Hematopoietic multipotent progenitor cell treated with erythropoietin and hydrocortisone succinate and interleukin-3 and kit ligand, for 6 days (in vitro differentiated cells): ENCODE measurements at regions not wholly inside any gene's neighbourhood (a gene's known extent, or its start where the extent isn't known, plus 50 kb on each side); places are given as distances from the start of the nearest gene placed in this dataset.
"Not testable (repeated sequence)": the region's sequence is repeated elsewhere in the genome, so short reads cannot be mapped to it uniquely, and the experiment has no call there.

Experiments
- DNase-seq: peaks from one replicate; pipeline ENCODE4 v3.0.0-alpha.2; 2015

- no peak for DNase-seq
Observed at GRCh38 chr15:96053781-96054428, 276.6 kb upstream of the NR2F2 start.

- DNase-seq = no peak
Observed at GRCh38 chr15:96054621-96055020, 275.9 kb upstream of the NR2F2 start.

GRCh38 chr15:96058103-96058851 lies 272.2 kb upstream of the NR2F2 start:
- no peak for DNase-seq

- DNase-seq = not testable (repeated sequence)
Observed at GRCh38 chr15:96058852-96059103, 271.7 kb upstream of the NR2F2 start.

GRCh38 chr15:96060591-96060990 lies 269.9 kb upstream of the NR2F2 start:
- not testable (repeated sequence) for DNase-seq

- DNase-seq = no peak
Observed at GRCh38 chr15:96064351-96064756, 266.1 kb upstream of the NR2F2 start.

- DNase-seq = no peak
Observed at GRCh38 chr15:96066126-96066525, 264.4 kb upstream of the NR2F2 start.

- DNase-seq = peak; percentile 36
Observed at GRCh38 chr15:96066852-96067495, 263.5 kb upstream of the NR2F2 start.

- no peak for DNase-seq
Observed at GRCh38 chr15:96067677-96068076, 262.8 kb upstream of the NR2F2 start.

- no peak for DNase-seq
Observed at GRCh38 chr15:96068897-96069296, 261.6 kb upstream of the NR2F2 start.

GRCh38 chr15:96070636-96071035 lies 259.9 kb upstream of the NR2F2 start:
- no peak for DNase-seq

GRCh38 chr15:96072821-96073220 lies 257.7 kb upstream of the NR2F2 start:
- DNase-seq = no peak

- DNase-seq = no peak
Observed at GRCh38 chr15:96073908-96074307, 256.6 kb upstream of the NR2F2 start.

GRCh38 chr15:96075895-96076294 lies 254.6 kb upstream of the NR2F2 start:
- DNase-seq = no peak

- no peak for DNase-seq
Observed at GRCh38 chr15:96076350-96076749, 254.2 kb upstream of the NR2F2 start.

GRCh38 chr15:96079041-96079440 lies 251.5 kb upstream of the NR2F2 start:
- no peak for DNase-seq

GRCh38 chr15:96079882-96080281 lies 250.6 kb upstream of the NR2F2 start:
- no peak for DNase-seq

- DNase-seq = no peak
Observed at GRCh38 chr15:96086164-96086563, 244.3 kb upstream of the NR2F2 start.

- no peak for DNase-seq
Observed at GRCh38 chr15:96087180-96087884, 243.2 kb upstream of the NR2F2 start.

GRCh38 chr15:96088650-96089049 lies 241.8 kb upstream of the NR2F2 start:
- DNase-seq = no peak

GRCh38 chr15:96089405-96090058 lies 241.0 kb upstream of the NR2F2 start:
- DNase-seq = no peak

GRCh38 chr15:96092186-96092585 lies 238.3 kb upstream of the NR2F2 start:
- DNase-seq = no peak

- DNase-seq = no peak
Observed at GRCh38 chr15:96093063-96093462, 237.4 kb upstream of the NR2F2 start.
